GM13977 (cell line): ENCODE measurements at regions not wholly inside any gene's neighbourhood (a gene's known extent, or its start where the extent isn't known, plus 50 kb on each side); places are given as distances from the start of the nearest gene placed in this dataset.
A peak's percentile ranks its signal among the peaks of the same experiment; 100 is the strongest.
"Not testable (repeated sequence)": the region's sequence is repeated elsewhere in the genome, so short reads cannot be mapped to it uniquely, and the experiment has no call there.

Experiments used
- DNase-seq: peaks from one replicate; pipeline ENCODE4 v3.0.0; 2012; ENCODE audit warnings: low spot score
- CTCF ChIP-seq: IDR thresholded peaks from 2 replicates; pipeline ENCODE4 v1.5.1; 2012; ENCODE audit warnings: mild to moderate bottlenecking, control low read depth; ENCODE audit not compliant: insufficient read depth; ENCODE audit errors: extremely low read depth, missing control alignments
- in situ Hi-C: fragments of 300-500 bp; cut with MboI; formaldehyde crosslinking; loops from one replicate; pipeline ENCODE4 v1.12.0; 2022; ENCODE audit warnings: low sequenced_read_pairs, low pct_unique_long_range_greater_than_20kb, mixed read lengths, inconsistent platforms; ENCODE audit not compliant: unreplicated experiment

GRCh38 chr1:230569201-230569600 is 73.1 kb upstream of the COG2 start:
- TF ChIP-seq CTCF, result no peak
- DNase-seq, result no peak
- in situ Hi-C loops, result no loop called here

DNA sequence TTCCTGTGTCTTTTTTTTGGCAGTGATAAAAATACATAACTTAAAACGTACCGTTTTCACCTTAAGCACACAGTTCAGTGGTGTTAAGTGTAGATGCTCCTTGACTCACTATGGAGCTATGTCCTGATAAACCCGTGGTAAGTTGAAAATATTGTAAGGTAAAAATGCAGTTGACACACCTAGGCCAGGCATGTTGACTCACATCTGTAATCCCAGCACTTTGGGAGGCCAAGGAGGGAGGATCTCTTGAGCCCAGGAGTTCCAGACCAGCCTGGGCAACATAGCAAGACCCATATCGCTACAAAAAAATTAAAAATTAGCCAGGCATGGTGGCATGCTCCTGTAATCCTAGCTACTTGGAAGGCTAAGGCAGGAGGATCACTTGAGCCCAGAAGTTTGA is 73.6 kb upstream of the COG2 start:
- no peak for TF ChIP-seq CTCF
- no peak for DNase-seq
- in situ Hi-C loops, result no loop called here

DNA sequence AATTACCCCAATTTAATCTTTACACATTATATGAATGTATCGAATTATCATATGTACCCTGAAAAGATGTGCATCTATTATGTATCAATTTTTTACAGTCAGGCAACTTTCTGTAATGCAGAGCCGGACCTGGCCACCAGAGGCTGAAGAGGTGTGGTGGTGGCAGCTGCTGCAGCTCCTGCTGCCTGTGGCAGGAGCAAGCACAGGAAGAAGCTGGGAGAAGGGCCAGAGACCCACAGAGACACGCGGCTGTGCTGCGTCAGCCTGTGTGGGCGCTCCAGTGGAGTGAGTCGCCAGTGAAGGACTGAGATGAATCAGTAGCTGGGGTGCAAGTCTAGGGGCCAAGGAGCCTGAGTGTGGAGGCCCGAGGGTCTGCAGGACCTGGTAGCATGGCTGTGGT is 74.3 kb upstream of the COG2 start:
- peak; percentile 34 for TF ChIP-seq CTCF
- no peak for DNase-seq
- in situ Hi-C loops, result no loop called here

DNA sequence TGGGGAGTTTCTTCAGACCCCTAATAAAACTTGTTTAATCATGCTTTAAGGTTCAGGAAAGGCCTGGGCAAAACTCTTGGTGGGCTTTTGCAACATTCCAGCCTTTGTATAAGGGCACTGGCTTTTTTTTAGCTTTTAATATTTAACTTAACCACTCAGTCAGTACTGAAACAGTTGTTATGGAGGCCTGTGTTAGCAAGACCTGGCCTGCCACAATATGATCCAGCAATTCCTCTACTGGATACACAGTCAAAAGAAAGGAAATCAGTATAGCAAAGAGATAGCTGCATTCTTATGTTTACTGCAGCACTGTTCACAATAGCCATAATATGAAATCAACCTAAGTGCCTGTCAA is 75.1 kb upstream of the COG2 start:
- in situ Hi-C loops, result no loop called here
- no peak for TF ChIP-seq CTCF
- DNase-seq, result no peak

DNA sequence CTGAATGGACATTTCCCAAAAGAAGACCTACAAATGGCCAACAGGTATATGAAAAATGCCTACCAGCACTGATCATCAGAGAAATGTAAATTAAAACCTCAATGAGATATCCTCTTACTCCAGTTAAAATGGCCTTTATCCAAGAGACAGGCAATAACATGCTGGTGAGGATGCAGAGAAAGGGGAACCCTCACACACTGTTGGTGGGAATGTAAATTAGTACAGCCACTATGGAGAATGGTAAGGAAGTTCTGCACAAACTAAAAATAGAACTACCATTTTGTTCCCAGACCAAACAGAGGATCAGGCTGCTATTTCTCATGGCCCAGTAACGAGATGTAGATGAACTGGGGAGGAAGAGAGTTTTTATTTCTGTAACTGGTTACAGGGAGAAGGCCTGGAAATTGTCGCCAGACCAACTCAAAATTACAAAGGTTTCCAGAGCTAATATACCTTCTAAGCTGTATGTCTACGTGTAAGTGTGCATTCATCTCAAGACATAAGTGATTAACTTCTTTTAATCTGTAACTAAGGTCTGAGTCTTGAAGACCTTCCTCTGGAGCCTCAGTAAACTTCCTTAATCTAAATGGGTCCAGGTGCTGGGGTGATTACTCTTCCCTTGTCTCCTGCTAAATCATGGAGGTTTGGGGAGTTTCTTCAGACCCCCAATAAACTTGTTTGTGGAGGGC is 75.6 kb upstream of the COG2 start:
- in situ Hi-C loops, result not testable (repeated sequence)

GRCh38 chr1:230565141-230565540 is 77.1 kb upstream of the COG2 start:
- in situ Hi-C loops, result no loop called here
- TF ChIP-seq CTCF, result no peak
- DNase-seq, result no peak

More for the DNA sequence above, 75.6 kb upstream of the COG2 start:
- not testable (repeated sequence) for DNase-seq

DNA sequence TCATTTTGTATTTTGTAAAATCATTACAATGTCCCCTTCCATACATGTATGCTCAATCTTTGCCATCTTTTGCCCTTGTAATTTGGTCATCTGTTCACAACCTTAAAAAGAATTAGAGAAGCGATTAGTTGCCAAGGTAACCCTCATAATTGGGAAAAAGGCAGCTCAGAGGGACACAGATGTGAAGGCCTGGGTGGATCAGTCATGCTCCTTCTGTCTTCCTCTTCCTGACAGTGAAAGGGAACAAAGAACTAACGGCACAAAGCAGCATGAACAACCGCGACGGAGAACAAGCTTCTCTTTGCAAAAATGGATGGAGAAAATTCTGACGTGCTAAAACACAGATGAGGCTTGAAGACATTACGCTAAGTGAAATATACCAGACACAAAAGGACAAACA is 78.7 kb upstream of the COG2 start:
- TF ChIP-seq CTCF, result no peak
- DNase-seq, result no peak
- in situ Hi-C loops, result no loop called here
